Spleen (tissue), 7 donors: ENCODE measurements at regions not wholly inside any gene's neighbourhood (a gene's known extent, or its start where the extent isn't known, plus 50 kb on each side); places are given as distances from the start of the nearest gene placed in this dataset.

ENCODE experiments used
- CTCF ChIP-seq, 11 experiments: fragments of 200-600 bp in 7 of 11; fragments of 450-650 bp in 4 of 11; sonication (generic) in 4 of 11; IDR thresholded peaks in 8 of 11; conservative IDR thresholded peaks in 3 of 11; 1 replicate in 7 of 11; 2 replicates in 4 of 11; pipeline versions ENCODE4 v1.4.0 to v1.8.0; 2016 to 2021; ENCODE audit warnings: antibody characterized with exemption in 11 of 11, inconsistent platforms in 4 of 11, mild to moderate bottlenecking in 1 of 11
- POLR2A ChIP-seq, 3 donors: fragments of 450-650 bp; IDR thresholded peaks; one replicate each; pipeline ENCODE4 v1.5.1; 2017; ENCODE audit warnings: antibody characterized with exemption in 3 of 3, mild to moderate bottlenecking in 1 of 3
- POLR2AphosphoS5 ChIP-seq, 3 donors: sonication (generic); formaldehyde crosslinking; IDR thresholded peaks; one replicate each; pipeline ENCODE4 v1.5.1; 2017; ENCODE audit warnings: antibody characterized with exemption in 3 of 3
- donor health status: DM: no; HTN: no; CAD: no; lungs with moderate emphysema.
- donor health status: DM: no; HTN: no; CAD: no.
- donor health status: DM: no; HTN: no; CAD: no.

GRCh38 chr1:199202331-199202730, 563.5 kb downstream of the PTPRC start:
- no peak for TF ChIP-seq POLR2A (IDR thresholded peaks at IDR 0.05)
- no peak for TF ChIP-seq CTCF (IDR thresholded peaks at IDR 0.05 in 8 of 11, conservative IDR thresholded peaks at IDR 0.05 in 3 of 11)
- TF ChIP-seq POLR2AphosphoS5 (IDR thresholded peaks at IDR 0.05): no peak
